GM12878 (cell line): ENCODE measurements at regions not wholly inside any gene's neighbourhood (a gene's known extent, or its start where the extent isn't known, plus 50 kb on each side); places are given as distances from the start of the nearest gene placed in this dataset.

Experiments used
- CBFB ChIP-seq: IDR thresholded peaks from 2 replicates; pipeline ENCODE4 v1.6.1; 2016; ENCODE audit warnings: antibody characterized with exemption, low read depth
- CUX1 ChIP-seq: IDR thresholded peaks from 2 replicates; pipeline ENCODE4 v1.6.1; 2012; ENCODE audit warnings: improper control_type of control experiment, low read depth, low read length; ENCODE audit not compliant: insufficient replicate concordance
- HDGF ChIP-seq: fragments of 450-650 bp; IDR thresholded peaks from 2 replicates; pipeline ENCODE4 v1.6.1; 2016; ENCODE audit warnings: antibody characterized with exemption
- IKZF2 ChIP-seq, 2 experiments: fragments of 450-650 bp; IDR thresholded peaks; 2 replicates each; pipeline ENCODE4 v1.6.1; 2017; ENCODE audit warnings: mild to moderate bottlenecking in 2 of 2, moderate library complexity in 2 of 2
- NKRF ChIP-seq: fragments of 450-650 bp; conservative IDR thresholded peaks from 2 replicates; pipeline ENCODE4 v1.6.1; 2017; ENCODE audit warnings: mild to moderate bottlenecking, moderate library complexity
- RCOR1 ChIP-seq: conservative IDR thresholded peaks from 2 replicates; pipeline ENCODE4 v1.6.1; 2012; ENCODE audit warnings: low read depth, low read length, improper control_type of control experiment
- SMAD5 ChIP-seq: IDR thresholded peaks from 2 replicates; pipeline ENCODE4 v1.6.1; 2016; ENCODE audit warnings: antibody characterized with exemption, low read depth
- SPI1 ChIP-seq: IDR thresholded peaks from 2 replicates; pipeline ENCODE4 v1.6.1; 2011; ENCODE audit warnings: low read depth, mild to moderate bottlenecking, low read length, moderate library complexity, borderline replicate concordance; ENCODE audit not compliant: insufficient read depth
- TAF1 ChIP-seq: IDR thresholded peaks from 2 replicates; pipeline ENCODE4 v1.6.1; 2011; ENCODE audit warnings: mild to moderate bottlenecking, low read depth, low read length, borderline replicate concordance
- TCF12 ChIP-seq: IDR thresholded peaks from 2 replicates; pipeline ENCODE4 v1.6.1; 2011; ENCODE audit warnings: low read depth, mild to moderate bottlenecking, low read length
- ZNF24 ChIP-seq: fragments of 450-650 bp; IDR thresholded peaks from 2 replicates; pipeline ENCODE4 v1.6.1; 2017; ENCODE audit warnings: antibody characterized with exemption, mild to moderate bottlenecking
- ZSCAN29 ChIP-seq: fragments of 450-650 bp; IDR thresholded peaks from 2 replicates; pipeline ENCODE4 v1.6.1; 2017; ENCODE audit warnings: mild to moderate bottlenecking, moderate library complexity
- TF ChIP-seq, protein P1 (sequence below): fragments of 450-650 bp; formaldehyde crosslinking; IDR thresholded peaks from 2 replicates; pipeline ENCODE4 v1.4.0; 2022; ENCODE audit warnings: mild to moderate bottlenecking, moderate library complexity

- TF ChIP-seq, protein P1, sequence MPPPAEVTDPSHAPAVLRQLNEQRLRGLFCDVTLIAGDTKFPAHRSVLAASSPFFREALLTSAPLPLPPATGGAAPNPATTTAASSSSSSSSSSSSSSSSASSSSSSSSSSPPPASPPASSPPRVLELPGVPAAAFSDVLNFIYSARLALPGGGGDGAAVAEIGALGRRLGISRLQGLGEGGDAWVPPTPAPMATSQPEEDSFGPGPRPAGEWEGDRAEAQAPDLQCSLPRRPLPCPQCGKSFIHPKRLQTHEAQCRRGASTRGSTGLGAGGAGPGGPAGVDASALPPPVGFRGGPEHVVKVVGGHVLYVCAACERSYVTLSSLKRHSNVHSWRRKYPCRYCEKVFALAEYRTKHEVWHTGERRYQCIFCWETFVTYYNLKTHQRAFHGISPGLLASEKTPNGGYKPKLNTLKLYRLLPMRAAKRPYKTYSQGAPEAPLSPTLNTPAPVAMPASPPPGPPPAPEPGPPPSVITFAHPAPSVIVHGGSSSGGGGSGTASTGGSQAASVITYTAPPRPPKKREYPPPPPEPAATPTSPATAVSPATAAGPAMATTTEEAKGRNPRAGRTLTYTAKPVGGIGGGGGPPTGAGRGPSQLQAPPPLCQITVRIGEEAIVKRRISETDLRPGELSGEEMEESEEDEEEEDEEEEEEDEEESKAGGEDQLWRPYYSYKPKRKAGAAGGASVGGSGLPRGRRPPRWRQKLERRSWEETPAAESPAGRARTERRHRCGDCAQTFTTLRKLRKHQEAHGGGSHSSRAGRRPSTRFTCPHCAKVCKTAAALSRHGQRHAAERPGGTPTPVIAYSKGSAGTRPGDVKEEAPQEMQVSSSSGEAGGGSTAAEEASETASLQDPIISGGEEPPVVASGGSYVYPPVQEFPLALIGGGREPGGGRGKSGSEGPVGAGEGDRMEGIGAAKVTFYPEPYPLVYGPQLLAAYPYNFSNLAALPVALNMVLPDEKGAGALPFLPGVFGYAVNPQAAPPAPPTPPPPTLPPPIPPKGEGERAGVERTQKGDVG (CRISPR knock-in tag): no peak
- no peak for TF ChIP-seq CUX1
- no peak for TF ChIP-seq ZSCAN29
- TF ChIP-seq HDGF: no peak
- no peak for TF ChIP-seq NKRF
- TF ChIP-seq ZNF24: no peak
- TF ChIP-seq IKZF2 (IDR thresholded peaks at IDR 0.05): no peak
- TF ChIP-seq SMAD5: no peak
- TF ChIP-seq RCOR1: no peak
- no peak for TF ChIP-seq TCF12
- TF ChIP-seq TAF1: no peak
- no peak for TF ChIP-seq CBFB
- no peak for TF ChIP-seq SPI1
Observed at GRCh38 chr2:15820257-15820566, 120.1 kb upstream of the MYCN start (continued).
